Endothelial cell (in vitro differentiated cells): ENCODE measurements at regions not wholly inside any gene's neighbourhood (a gene's known extent, or its start where the extent isn't known, plus 50 kb on each side); places are given as distances from the start of the nearest gene placed in this dataset.

ENCODE experiments used
- DNase-seq: peaks from one replicate; pipeline ENCODE4 v3.0.0; 2021; ENCODE audit warnings: low spot score
- H3K27ac Mint-ChIP-seq: one replicate; pipeline ENCODE4 v1.8.0; 2021; ENCODE audit warnings: mixed read lengths, inconsistent platforms; ENCODE audit not compliant: unreplicated experiment
- H3K27me3 Mint-ChIP-seq: one replicate; pipeline ENCODE4 v1.8.0; 2021; ENCODE audit warnings: mild to moderate bottlenecking, moderate library complexity, mixed read lengths, inconsistent platforms; ENCODE audit not compliant: unreplicated experiment
- H3K36me3 Mint-ChIP-seq: one replicate; pipeline ENCODE4 v1.8.0; 2021; ENCODE audit warnings: mild to moderate bottlenecking, low read depth, mixed read lengths, inconsistent platforms; ENCODE audit not compliant: unreplicated experiment
- H3K4me1 Mint-ChIP-seq: one replicate; pipeline ENCODE4 v1.8.0; 2021; ENCODE audit warnings: mild to moderate bottlenecking, mixed read lengths, inconsistent platforms; ENCODE audit not compliant: unreplicated experiment
- H3K4me3 Mint-ChIP-seq: one replicate; pipeline ENCODE4 v1.8.0; 2021; ENCODE audit warnings: mild to moderate bottlenecking, mixed read lengths, inconsistent platforms; ENCODE audit not compliant: unreplicated experiment
- H3K9me3 Mint-ChIP-seq: one replicate; pipeline ENCODE4 v1.8.0; 2021; ENCODE audit warnings: mixed read lengths, inconsistent platforms; ENCODE audit not compliant: unreplicated experiment
- TF ChIP-seq, protein P1 (sequence below): fragments of 200-600 bp; sonication (generic); IDR thresholded peaks from one replicate; pipeline ENCODE4 v1.5.0; 2021; ENCODE audit warnings: antibody characterized with exemption; ENCODE audit not compliant: unreplicated experiment

- H3K27me3 Mint-ChIP-seq = no peaks in the 10 kb centered on the region
- TF ChIP-seq, protein P1, sequence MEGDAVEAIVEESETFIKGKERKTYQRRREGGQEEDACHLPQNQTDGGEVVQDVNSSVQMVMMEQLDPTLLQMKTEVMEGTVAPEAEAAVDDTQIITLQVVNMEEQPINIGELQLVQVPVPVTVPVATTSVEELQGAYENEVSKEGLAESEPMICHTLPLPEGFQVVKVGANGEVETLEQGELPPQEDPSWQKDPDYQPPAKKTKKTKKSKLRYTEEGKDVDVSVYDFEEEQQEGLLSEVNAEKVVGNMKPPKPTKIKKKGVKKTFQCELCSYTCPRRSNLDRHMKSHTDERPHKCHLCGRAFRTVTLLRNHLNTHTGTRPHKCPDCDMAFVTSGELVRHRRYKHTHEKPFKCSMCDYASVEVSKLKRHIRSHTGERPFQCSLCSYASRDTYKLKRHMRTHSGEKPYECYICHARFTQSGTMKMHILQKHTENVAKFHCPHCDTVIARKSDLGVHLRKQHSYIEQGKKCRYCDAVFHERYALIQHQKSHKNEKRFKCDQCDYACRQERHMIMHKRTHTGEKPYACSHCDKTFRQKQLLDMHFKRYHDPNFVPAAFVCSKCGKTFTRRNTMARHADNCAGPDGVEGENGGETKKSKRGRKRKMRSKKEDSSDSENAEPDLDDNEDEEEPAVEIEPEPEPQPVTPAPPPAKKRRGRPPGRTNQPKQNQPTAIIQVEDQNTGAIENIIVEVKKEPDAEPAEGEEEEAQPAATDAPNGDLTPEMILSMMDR = no peak
- no peaks in the 10 kb centered on the region for H3K36me3 Mint-ChIP-seq
- no peak overlapping the region for H3K27ac Mint-ChIP-seq
- no peaks in the 10 kb centered on the region for H3K9me3 Mint-ChIP-seq
- no peak overlapping the region for H3K4me3 Mint-ChIP-seq
- no peak for DNase-seq
- peaks cover 16% of the 10 kb centered on the region for H3K4me1 Mint-ChIP-seq
Measured at GRCh38 chr5:109958082-109958481, 268.4 kb downstream of the MAN2A1 start.

- Mint-ChIP-seq H3K4me3 (no peak overlapping the region), H3K4me1 (peaks cover 16% of the 10 kb centered on the region), H3K36me3 (no peaks in the 10 kb centered on the region), H3K27me3 (no peaks in the 10 kb centered on the region), H3K9me3 (no peaks in the 10 kb centered on the region), H3K27ac (no peak overlapping the region)
- TF ChIP-seq, protein P1 = peak; percentile 45
- no peak for DNase-seq
Measured at GRCh38 chr5:109959652-109960051, 269.9 kb downstream of the MAN2A1 start.

GRCh38 chr5:109961751-109962150 lies 272.0 kb downstream of the MAN2A1 start:
- no peak for DNase-seq
- peaks cover 16% of the 10 kb centered on the region for H3K4me1 Mint-ChIP-seq
- H3K27ac Mint-ChIP-seq = no peak overlapping the region
- H3K4me3 Mint-ChIP-seq = no peak overlapping the region
- H3K36me3 Mint-ChIP-seq = no peaks in the 10 kb centered on the region
- H3K27me3 Mint-ChIP-seq = no peaks in the 10 kb centered on the region
- no peaks in the 10 kb centered on the region for H3K9me3 Mint-ChIP-seq
- TF ChIP-seq, protein P1 = no peak

DNA sequence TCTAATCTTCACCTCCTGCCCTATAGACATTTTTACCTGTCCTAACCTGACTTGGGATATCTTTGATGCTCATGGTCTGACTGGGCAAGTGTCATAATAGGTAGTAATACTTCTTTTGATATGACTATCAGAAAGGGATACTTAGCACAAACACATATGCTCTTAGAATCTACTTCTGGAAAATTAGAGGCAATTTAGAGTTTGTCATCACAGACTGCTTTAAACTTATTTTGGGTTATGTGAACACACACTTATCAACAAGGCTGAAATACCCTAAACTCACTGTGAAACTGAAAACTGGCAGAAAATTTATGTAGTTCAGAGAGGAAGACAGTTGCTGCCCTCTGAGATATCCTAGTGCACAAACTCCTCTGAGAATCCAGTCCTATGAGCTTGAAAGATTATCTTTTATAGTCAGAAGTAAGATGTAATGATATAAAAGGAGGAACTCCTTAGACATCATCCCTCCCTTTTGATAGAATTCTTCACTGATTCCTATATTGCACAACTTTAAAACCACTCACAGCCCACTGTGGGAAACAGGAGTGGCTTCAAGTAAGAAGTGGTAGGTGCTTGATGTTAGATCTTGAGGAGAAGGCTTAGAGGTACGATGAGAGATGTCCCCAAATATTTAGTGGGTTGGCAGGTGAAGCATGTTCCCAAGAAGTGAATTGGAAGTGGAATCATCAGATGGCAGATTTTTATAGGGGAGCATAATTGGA lies 273.3 kb downstream of the MAN2A1 start:
- Mint-ChIP-seq H3K27ac (no peak overlapping the region), H3K4me3 (no peak overlapping the region), H3K36me3 (no peaks in the 10 kb centered on the region), H3K27me3 (no peaks in the 10 kb centered on the region), H3K4me1 (peaks cover 11% of the 10 kb centered on the region), H3K9me3 (no peaks in the 10 kb centered on the region)
- DNase-seq = no peak
- TF ChIP-seq, protein P1 = no peak

DNA sequence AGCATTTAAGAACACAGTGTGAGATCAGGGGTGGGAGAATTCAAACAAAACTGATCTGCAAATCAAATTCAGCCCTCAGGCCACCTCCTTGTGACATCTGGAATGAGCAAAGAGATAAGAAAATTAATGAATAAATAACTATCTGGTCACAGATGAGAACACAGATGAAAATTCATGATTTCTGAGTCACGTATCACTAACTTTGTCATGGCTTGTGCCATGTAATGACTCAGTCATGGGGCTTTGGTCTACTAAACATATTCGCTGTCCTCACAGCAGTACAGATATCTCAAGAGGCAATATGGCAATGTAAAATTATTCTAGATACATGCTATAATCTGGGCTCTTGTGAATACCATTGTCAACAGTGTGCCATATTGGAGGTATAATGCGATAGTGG lies 274.4 kb downstream of the MAN2A1 start:
- TF ChIP-seq, protein P1 = no peak
- H3K27ac Mint-ChIP-seq = no peak overlapping the region
- H3K4me3 Mint-ChIP-seq = no peak overlapping the region
- no peak for DNase-seq
- H3K4me1 Mint-ChIP-seq = peaks cover 1% of the 10 kb centered on the region
- no peaks in the 10 kb centered on the region for H3K27me3 Mint-ChIP-seq
- H3K9me3 Mint-ChIP-seq = no peaks in the 10 kb centered on the region
- H3K36me3 Mint-ChIP-seq = no peaks in the 10 kb centered on the region
